HCT116 (cell line): ENCODE measurements at regions not wholly inside any gene's neighbourhood (a gene's known extent, or its start where the extent isn't known, plus 50 kb on each side); places are given as distances from the start of the nearest gene placed in this dataset.

Experiments used
- ATAC-seq: fragments of 200-7000 bp; cut with Tn5 transposase; 2 replicates; pipeline ENCODE4 v1.9.1; 2020; ENCODE audit warnings: mild to moderate bottlenecking, moderate library complexity
- BruUV-seq: library from RNA; stranded (reverse); fragments of 400-500 nt; replicated peaks from 2 replicates; lab custom pipeline; 2021; lab: Mats Ljungman, UMichigan
- CTCF ChIA-PET: fragments of 300-600 bp; sonication (Branson Sonifier 250); formaldehyde crosslinking; loops from one replicate; lab custom pipeline; 2021; ENCODE audit warnings: antibody characterized with exemption; lab: Charles Lee
- POLR2A ChIA-PET: fragments of 300-600, 350-600 bp; sonication (Branson Sonifier 250); formaldehyde crosslinking; loops from one replicate; lab custom pipeline; 2021; ENCODE audit warnings: antibody characterized with exemption; lab: Charles Lee
- RAD21 ChIA-PET, 2 experiments: fragments of 300-600 bp; sonication (Branson Sonifier 250); formaldehyde crosslinking; loops; one replicate each; lab custom pipeline; 2023; ENCODE audit warnings: low total read pairs in 2 of 2; ENCODE audit not compliant: uncharacterized antibody in 2 of 2, unreplicated experiment in 2 of 2, low non-redundant PET in 1 of 2; lab: Charles Lee
- DNase-seq: peaks from one replicate; pipeline ENCODE4 v3.0.0-alpha.2; 2010; ENCODE audit warnings: low read depth, low spot score
- H2AFZ ChIP-seq: fragments of 200-600 bp; shearing (Covaris generic), sonication (generic); 2 replicates; pipeline ENCODE4 v1.6.1; 2017; ENCODE audit warnings: low read depth, mixed run types, mixed read lengths, antibody characterized with exemption, low read length; ENCODE audit not compliant: poor library complexity, severe bottlenecking
- H3K27ac ChIP-seq: 2 replicates; pipeline ENCODE4 v1.5.1; 2012; ENCODE audit warnings: low read depth, low read length
- H3K27me3 ChIP-seq: fragments of 200-600 bp; sonication (generic); 2 replicates; pipeline ENCODE4 v1.6.1; 2016; ENCODE audit warnings: mixed run types, low read length, mixed read lengths; ENCODE audit not compliant: insufficient read depth
- H3K36me3 ChIP-seq, 2 experiments: fragments of 200-500 bp in 1 of 2; fragments of 200-600 bp in 1 of 2; sonication (Bioruptor generic) in 1 of 2; sonication (generic) in 1 of 2; 2 replicates each; pipeline versions ENCODE4 v1.5.1 to v1.6.1; 2014 to 2016; ENCODE audit warnings: low read length in 2 of 2, inconsistent platforms in 1 of 2, mixed read lengths in 1 of 2, mixed run types in 1 of 2; ENCODE audit not compliant: insufficient read depth in 2 of 2, control insufficient read depth in 1 of 2
- H3K4me1 ChIP-seq, 2 experiments: fragments of 200-600 bp in 1 of 2; sonication (generic) in 1 of 2; 2 replicates each; pipeline versions ENCODE4 v1.5.1 to v1.6.1; 2012 to 2017; ENCODE audit warnings: low read length in 2 of 2, inconsistent platforms in 1 of 2, mild to moderate bottlenecking in 1 of 2, mixed read lengths in 1 of 2, mixed run types in 1 of 2, moderate library complexity in 1 of 2; ENCODE audit not compliant: insufficient read depth in 2 of 2, control insufficient read depth in 1 of 2
- H3K4me2 ChIP-seq: fragments of 200-600 bp; sonication (generic); 2 replicates; pipeline ENCODE4 v1.6.1; 2017; ENCODE audit warnings: mixed run types, low read length, mixed read lengths
- H3K4me3 ChIP-seq, 2 experiments: fragments of 200-600 bp in 1 of 2; sonication (generic) in 1 of 2; replicated peaks in 1 of 2; 2 replicates each; pipeline ENCODE4 v1.5.1; 2011 to 2016; ENCODE audit warnings: low read length in 2 of 2, control low read depth in 1 of 2, low read depth in 1 of 2, mild to moderate bottlenecking in 1 of 2, mixed read lengths in 1 of 2, mixed run types in 1 of 2
- H3K79me2 ChIP-seq: fragments of 200-600 bp; sonication (generic); 2 replicates; pipeline ENCODE4 v1.6.1; 2017; ENCODE audit warnings: mild to moderate bottlenecking, mixed run types, low read length, moderate library complexity, mixed read lengths; ENCODE audit not compliant: insufficient read depth
- H3K9ac ChIP-seq: fragments of 200-600 bp; sonication (generic); 2 replicates; pipeline ENCODE4 v1.6.1; 2016; ENCODE audit warnings: low read length, mixed read lengths
- H3K9me2 ChIP-seq: fragments of 200-600 bp; sonication (generic), shearing (Covaris generic); 2 replicates; pipeline ENCODE4 v1.6.1; 2017; ENCODE audit warnings: mixed run types, mild to moderate bottlenecking, moderate library complexity; ENCODE audit not compliant: insufficient read depth
- H3K9me3 ChIP-seq, 2 experiments: fragments of 200-500 bp in 1 of 2; fragments of 200-600 bp in 1 of 2; sonication (Bioruptor generic) in 1 of 2; sonication (generic) in 1 of 2; 2 replicates each; pipeline ENCODE4 v1.6.1; 2014 to 2017; ENCODE audit warnings: low read length in 2 of 2, mixed read lengths in 2 of 2, inconsistent platforms in 1 of 2, low read depth in 1 of 2, mild to moderate bottlenecking in 1 of 2, mixed run types in 1 of 2, moderate library complexity in 1 of 2; ENCODE audit not compliant: control insufficient read depth in 1 of 2, insufficient read depth in 1 of 2
- H4K20me1 ChIP-seq: fragments of 200-600 bp; sonication (generic), shearing (Covaris generic); 2 replicates; pipeline ENCODE4 v1.6.1; 2017; ENCODE audit warnings: mixed run types, mild to moderate bottlenecking, moderate library complexity; ENCODE audit not compliant: insufficient read depth
- ATF3 ChIP-seq: IDR thresholded peaks from 2 replicates; pipeline ENCODE4 v1.6.1; 2012
- CTCF ChIP-seq, 3 experiments: fragments of 200-600 bp in 1 of 3; sonication (generic) in 1 of 3; IDR thresholded peaks in 2 of 3; conservative IDR thresholded peaks in 1 of 3; 2 replicates each; pipeline ENCODE4 v1.5.1; 2012 to 2017; ENCODE audit warnings: low read depth in 2 of 3, low read length in 2 of 3, antibody characterized with exemption in 1 of 3, borderline replicate concordance in 1 of 3, control low read depth in 1 of 3, mild to moderate bottlenecking in 1 of 3, mixed read lengths in 1 of 3, mixed run types in 1 of 3, moderate library complexity in 1 of 3; ENCODE audit not compliant: insufficient read depth in 1 of 3
- EGR1 ChIP-seq: IDR thresholded peaks from 2 replicates; pipeline ENCODE4 v1.6.1; 2012; ENCODE audit warnings: low read depth
- ELF1 ChIP-seq: IDR thresholded peaks from 2 replicates; pipeline ENCODE4 v1.6.1; 2012; ENCODE audit warnings: low read depth, borderline replicate concordance
- FOSL1 ChIP-seq: IDR thresholded peaks from 2 replicates; pipeline ENCODE4 v1.6.1; 2012; ENCODE audit warnings: low read depth
- JUND ChIP-seq: IDR thresholded peaks from 2 replicates; pipeline ENCODE4 v1.6.1; 2012
- POLR2A ChIP-seq: IDR thresholded peaks from 2 replicates; pipeline ENCODE4 v1.7.0; 2011; ENCODE audit warnings: borderline replicate concordance; ENCODE audit not compliant: insufficient read depth, insufficient read length; ENCODE audit errors: extremely low read depth
- POLR2AphosphoS5 ChIP-seq: IDR thresholded peaks from 2 replicates; pipeline ENCODE4 v1.6.1; 2011; ENCODE audit warnings: mild to moderate bottlenecking, low read depth, low read length, moderate library complexity
- RAD21 ChIP-seq: IDR thresholded peaks from 2 replicates; pipeline ENCODE4 v1.6.1; 2012; ENCODE audit warnings: low read depth, mild to moderate bottlenecking
- REST ChIP-seq: IDR thresholded peaks from 2 replicates; pipeline ENCODE4 v1.6.1; 2012; ENCODE audit warnings: low read depth
- SIN3A ChIP-seq: IDR thresholded peaks from 2 replicates; pipeline ENCODE4 v1.6.1; 2012; ENCODE audit warnings: low read depth
- TCF7L2 ChIP-seq: IDR thresholded peaks from 2 replicates; pipeline ENCODE4 v1.7.0; 2011; ENCODE audit warnings: borderline replicate concordance, inconsistent platforms; ENCODE audit not compliant: insufficient read depth, insufficient read length; ENCODE audit errors: extremely low read depth
- YY1 ChIP-seq: IDR thresholded peaks from 2 replicates; pipeline ENCODE4 v1.6.1; 2011; ENCODE audit warnings: low read length, low read depth, moderate library complexity, mild to moderate bottlenecking; ENCODE audit not compliant: insufficient replicate concordance; ENCODE audit errors: extremely low read depth
- ZFX ChIP-seq: fragments of 450-650 bp; IDR thresholded peaks from 2 replicates; pipeline ENCODE4 v1.6.1; 2017
- ZNF274 ChIP-seq: fragments of 200-500 bp; sonication (Bioruptor generic); IDR thresholded peaks from 2 replicates; pipeline ENCODE4 v1.6.1; 2014; ENCODE audit warnings: mild to moderate bottlenecking, low read depth, low read length, inconsistent platforms
- intact Hi-C: fragments of 100-400 bp; cut with micrococcal nuclease; formaldehyde crosslinking; loops from 2 replicates; pipeline ENCODE4 v1.10.0; 2022

DNA sequence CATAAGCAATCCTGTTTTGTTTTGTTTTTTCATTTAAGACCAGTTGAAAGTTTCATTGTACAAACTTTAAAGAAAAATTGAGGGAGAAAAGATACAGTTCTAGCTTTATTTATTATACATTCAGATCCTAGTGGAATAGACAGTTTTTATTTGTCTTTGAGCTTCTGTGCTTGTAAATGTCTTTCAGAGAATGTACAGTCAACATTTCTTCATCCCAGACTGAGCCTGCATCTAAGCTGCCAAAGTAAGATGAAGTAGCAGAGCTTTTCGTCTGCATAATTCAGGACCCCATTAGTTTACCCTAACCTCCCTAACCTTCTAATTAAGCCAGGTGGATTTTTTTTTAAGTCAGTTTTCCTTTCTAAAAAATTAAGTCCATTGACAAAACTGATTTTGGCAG is 516.7 kb upstream of the HTR2A start:
- Histone ChIP-seq H2AFZ (no peak overlapping the region), H3K9me2 (no peaks in the 10 kb centered on the region), H4K20me1 (no peaks in the 10 kb centered on the region), H3K4me3 (no peak overlapping the region), H3K9ac (no peak overlapping the region), H3K27ac (no peak overlapping the region), H3K79me2 (no peaks in the 10 kb centered on the region), H3K9me3 (peaks cover 0 to 5% of the 10 kb centered on the region in 2 experiments; a peak in 1 of 4 replicates), H3K4me2 (no peak overlapping the region), H3K36me3 (no peaks in the 10 kb centered on the region), H3K27me3 (no peaks in the 10 kb centered on the region), H3K4me1 (no peaks in the 10 kb centered on the region)
- CTCF ChIA-PET: no interaction called here
- RAD21 ChIA-PET: no interaction called here
- BruUV-seq: no TSS peak
- no peak for TF ChIP-seq REST
- no peak for TF ChIP-seq EGR1
- TF ChIP-seq TCF7L2: no peak
- TF ChIP-seq ELF1: no peak
- TF ChIP-seq FOSL1: no peak
- TF ChIP-seq POLR2AphosphoS5: no peak
- no peak for TF ChIP-seq ZFX
- no peak for TF ChIP-seq JUND
- DNase-seq: no peak
- no peak for ATAC-seq
- intact Hi-C loops: no loop called here
- POLR2A ChIA-PET: no interaction called here

DNA sequence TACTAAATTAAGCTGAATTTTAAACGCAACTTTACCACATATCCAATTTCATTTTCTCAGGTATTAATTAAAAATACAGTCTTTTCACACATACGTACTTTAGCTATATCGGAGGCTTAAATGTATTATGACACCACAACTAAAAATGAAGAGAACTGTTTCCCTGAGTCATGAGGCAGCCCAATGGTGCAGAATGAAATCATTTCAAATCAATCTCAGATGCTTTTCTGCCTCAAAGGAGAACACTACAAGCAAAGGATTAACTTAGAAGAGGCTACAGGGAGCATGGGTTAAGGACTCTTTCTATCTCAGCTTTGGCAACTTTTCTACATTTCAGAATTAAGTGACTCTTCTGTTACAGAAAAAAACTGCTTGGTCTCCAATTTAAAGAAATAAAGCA is 516.3 kb upstream of the HTR2A start:
- Histone ChIP-seq H3K9ac (no peak overlapping the region), H3K27ac (no peak overlapping the region), H3K9me3 (peaks cover 0 to 5% of the 10 kb centered on the region in 2 experiments; a peak in 1 of 4 replicates), H3K36me3 (no peaks in the 10 kb centered on the region), H3K79me2 (no peaks in the 10 kb centered on the region), H3K9me2 (no peaks in the 10 kb centered on the region), H2AFZ (no peak overlapping the region), H3K4me1 (no peaks in the 10 kb centered on the region), H4K20me1 (no peaks in the 10 kb centered on the region), H3K27me3 (no peaks in the 10 kb centered on the region), H3K4me2 (no peak overlapping the region), H3K4me3 (no peak overlapping the region)
- ChIA-PET CTCF (no interaction called here), RAD21 (no interaction called here), POLR2A (no interaction called here)
- intact Hi-C loops: no loop called here
- DNase-seq (no peak), ATAC-seq (no peak)
- no TSS peak for BruUV-seq
- TF ChIP-seq ZFX (no peak), ZNF274 (no peak), RAD21 (no peak), SIN3A (no peak), POLR2A (no peak), YY1 (no peak), ATF3 (no peak), CTCF (IDR thresholded peaks at IDR 0.05 in 2 of 3, conservative IDR thresholded peaks at IDR 0.05 in 1 of 3; ENCODE audit: borderline replicate concordance in 1 of 3, insufficient read depth in 1 of 3, low read depth in 2 of 3, low read length in 2 of 3) (no peak)
